ENCODE measurements at regions not wholly inside any gene's neighbourhood (a gene's known extent, or its start where the extent isn't known, plus 50 kb on each side); places are given as distances from the start of the nearest gene placed in this dataset.

GRCh38 chr14:49464885-49465284 lies 121.3 kb downstream of the RPS29 start:
- no peak for DNase-seq (ENCODE audit: low read depth)

GRCh38 chr14:49463146-49463545 lies 123.0 kb downstream of the RPS29 start:
- DNase-seq (ENCODE audit: low read depth): no peak

- peak; percentile 60 for DNase-seq (ENCODE audit: low read depth)
Measured at GRCh38 chr14:49461529-49462401, 124.4 kb downstream of the RPS29 start.

DNA sequence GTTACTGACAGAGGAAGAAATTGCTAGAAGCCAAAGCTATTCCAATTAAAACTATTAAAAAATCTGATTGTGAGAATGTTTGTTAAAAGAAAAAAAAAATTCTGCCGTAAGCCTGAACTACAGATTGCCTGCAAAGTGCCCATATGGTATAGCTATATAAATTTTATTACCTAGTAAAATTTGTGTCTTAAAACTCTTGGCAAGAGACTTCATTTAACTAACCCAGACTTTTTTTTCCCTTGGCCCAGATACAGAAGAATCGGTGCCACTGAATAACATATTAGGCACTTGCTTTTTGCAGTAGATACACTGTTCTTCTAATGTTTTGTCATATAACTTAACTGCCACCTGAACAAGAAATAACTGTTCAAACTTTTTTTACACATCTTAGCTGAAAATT lies 125.5 kb downstream of the RPS29 start:
- no peak for DNase-seq (ENCODE audit: low read depth)

- DNase-seq (ENCODE audit: low read depth): no peak
Measured at GRCh38 chr14:49456589-49456988, 129.6 kb downstream of the RPS29 start.

GRCh38 chr14:49451938-49452337 lies 134.2 kb downstream of the RPS29 start:
- DNase-seq (ENCODE audit: low read depth): no peak

DNA sequence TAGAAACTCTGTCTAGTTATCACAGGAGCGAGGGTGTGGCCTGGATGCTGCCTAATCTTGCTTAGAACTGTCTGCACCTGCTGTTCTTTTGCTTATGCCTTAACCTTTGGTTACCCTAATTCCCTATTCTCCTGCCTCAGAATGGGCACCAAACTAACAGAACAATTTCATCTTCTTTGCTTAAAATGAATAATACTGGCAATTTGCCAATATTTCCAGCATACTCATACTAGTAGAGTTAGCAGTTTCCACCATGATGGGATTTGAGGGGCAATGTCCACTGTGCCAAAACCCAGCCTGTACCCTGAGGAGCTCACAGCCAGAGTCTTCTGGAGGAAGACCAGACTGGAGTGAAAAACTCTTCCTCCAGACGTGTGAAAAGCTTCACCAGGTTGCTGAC lies 136.4 kb downstream of the RPS29 start:
- DNase-seq (ENCODE audit: low read depth): no peak

GRCh38 chr14:49447540-49448107 lies 138.6 kb downstream of the RPS29 start:
- DNase-seq (ENCODE audit: low read depth): no peak

GRCh38 chr14:49446801-49447200 lies 139.4 kb downstream of the RPS29 start:
- no peak for DNase-seq (ENCODE audit: low read depth)

GRCh38 chr14:49438256-49438770 lies 147.9 kb downstream of the RPS29 start:
- no peak for DNase-seq (ENCODE audit: low read depth)

- DNase-seq (ENCODE audit: low read depth): no peak
Measured at GRCh38 chr14:49428076-49428475, 158.1 kb downstream of the RPS29 start.

DNA sequence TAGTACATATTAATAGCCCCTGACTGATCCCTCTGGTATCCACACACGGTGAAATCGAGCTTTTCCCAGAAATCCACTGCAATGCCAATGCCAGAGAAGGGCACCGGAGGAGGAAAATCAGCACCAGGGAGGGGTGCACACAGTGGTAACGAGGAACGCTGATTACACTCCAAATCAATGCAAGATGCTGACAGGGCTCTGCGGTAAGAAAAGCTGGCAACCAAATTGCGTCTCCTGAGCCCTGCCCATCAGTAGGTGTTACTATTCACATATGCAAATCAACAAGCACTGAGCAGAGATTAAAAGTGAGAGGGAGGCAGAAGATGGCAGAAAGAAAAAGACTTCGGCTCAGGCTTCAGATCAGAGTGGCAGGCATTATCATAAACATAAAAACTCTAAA lies 159.1 kb downstream of the RPS29 start:
- DNase-seq (ENCODE audit: low read depth): no peak

GRCh38 chr14:49425921-49426320 lies 160.3 kb downstream of the RPS29 start:
- DNase-seq (ENCODE audit: low read depth): no peak

GRCh38 chr14:49424436-49425331 lies 161.5 kb downstream of the RPS29 start:
- DNase-seq (ENCODE audit: low read depth): peak; percentile 25

- DNase-seq (ENCODE audit: low read depth): no peak
Measured at GRCh38 chr14:49420201-49420600, 166.0 kb downstream of the RPS29 start.

GRCh38 chr14:49418789-49419188 lies 167.4 kb downstream of the RPS29 start:
- no peak for DNase-seq (ENCODE audit: low read depth)

DNA sequence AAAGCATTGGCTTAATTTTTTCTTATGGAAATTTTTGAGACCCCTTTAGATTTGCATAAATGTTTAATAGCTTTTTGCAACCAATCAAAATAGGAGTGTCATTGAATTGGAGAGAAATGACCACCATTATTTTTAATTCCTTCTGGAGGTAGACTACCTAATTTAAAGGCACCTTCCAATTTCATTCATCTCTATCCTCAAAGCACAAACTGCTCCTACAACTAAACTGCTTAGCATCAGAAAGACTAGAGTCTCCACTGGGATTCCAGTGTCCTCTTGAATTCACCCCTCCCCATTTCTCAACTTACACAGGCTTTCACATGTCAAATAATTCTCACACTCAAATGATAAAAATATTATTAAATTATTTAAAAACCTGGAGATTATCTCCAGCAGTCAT lies 168.4 kb downstream of the RPS29 start:
- DNase-seq (ENCODE audit: low read depth): no peak

DNA sequence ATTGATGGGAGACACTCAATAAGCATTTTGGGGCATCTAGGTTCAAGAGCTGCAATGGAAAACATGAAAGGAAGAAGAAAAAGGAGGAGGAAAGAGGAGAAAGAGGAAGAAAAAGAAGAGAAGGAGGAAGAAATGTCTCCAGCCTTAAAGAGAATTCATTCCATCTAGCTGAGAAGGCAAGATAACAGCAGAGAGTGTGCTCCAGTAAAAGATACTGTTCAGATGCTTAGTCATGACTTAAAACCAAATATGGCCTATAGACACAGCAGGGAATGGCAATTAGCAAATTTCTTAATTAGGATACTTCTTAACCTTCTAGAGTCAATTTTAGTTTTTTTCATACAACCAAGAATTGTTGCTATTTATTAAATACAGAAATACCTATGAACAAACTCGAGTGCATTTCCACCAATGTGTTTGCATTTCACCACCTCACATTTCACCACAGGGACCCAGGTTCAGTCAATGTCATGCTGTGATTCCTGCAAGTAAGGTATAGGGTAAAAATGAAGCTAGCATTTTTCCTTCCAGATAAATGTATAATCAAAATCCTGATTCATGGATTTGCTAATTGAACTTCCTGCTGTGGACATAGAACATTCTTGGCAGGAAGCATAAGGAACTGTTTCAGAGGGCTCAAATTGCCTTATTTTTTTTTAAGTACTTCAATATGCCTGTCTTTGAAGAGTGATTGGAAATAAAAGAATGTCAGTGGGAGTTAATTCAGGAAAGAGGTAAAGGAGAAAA lies 177.8 kb downstream of the RPS29 start:
- no peak for DNase-seq (ENCODE audit: low read depth)

- DNase-seq (ENCODE audit: low read depth): peak; percentile 1
Measured at GRCh38 chr14:49405291-49405690, 180.9 kb downstream of the RPS29 start.

DNA sequence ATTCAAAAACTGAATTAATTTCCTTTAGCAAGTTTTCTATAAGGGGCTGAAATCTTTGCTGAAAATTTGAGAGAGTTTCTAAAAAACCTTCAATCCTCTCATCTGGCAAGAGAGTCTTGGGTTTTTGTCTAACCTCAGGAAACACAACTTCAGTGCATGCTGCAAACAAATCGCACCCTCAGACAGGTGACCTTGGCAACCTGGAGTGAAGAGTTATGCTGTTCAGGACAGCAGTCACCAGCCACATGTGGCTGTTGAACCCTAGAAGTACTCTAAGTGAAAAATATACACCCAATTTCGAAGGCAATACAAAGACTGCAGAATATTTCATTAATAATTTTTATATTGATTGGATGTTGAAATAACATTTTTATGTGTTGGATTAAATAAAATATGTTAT lies 184.8 kb downstream of the RPS29 start:
- DNase-seq (ENCODE audit: low read depth): no peak

- DNase-seq (ENCODE audit: low read depth): no peak
Measured at GRCh38 chr14:49396801-49397200, 189.4 kb downstream of the RPS29 start.
